ENCODE measurements at regions not wholly inside any gene's neighbourhood (a gene's known extent, or its start where the extent isn't known, plus 50 kb on each side); places are given as distances from the start of the nearest gene placed in this dataset.
A peak's percentile ranks its signal among the peaks of the same experiment; 100 is the strongest.

DNA sequence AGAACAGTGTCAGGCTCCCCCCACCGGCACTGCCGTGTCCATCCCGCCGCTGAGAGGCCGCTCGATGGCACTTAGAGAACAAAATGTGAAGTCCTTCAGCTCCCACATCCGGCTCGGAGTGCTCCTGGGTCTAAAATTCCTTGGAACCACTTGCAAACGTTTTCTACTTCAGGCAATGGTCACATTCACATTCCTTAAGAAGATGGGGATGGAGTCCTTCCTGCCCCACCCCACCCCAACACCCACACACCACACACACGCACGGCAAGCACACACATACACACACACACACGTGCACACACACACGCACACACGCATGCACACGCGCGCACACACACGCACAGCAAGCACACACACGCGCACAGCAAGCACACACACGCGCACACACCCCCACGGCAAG lies 83.4 kb downstream of the SOX1 start:
- Histone ChIP-seq H3K36me3 (no peaks in the 10 kb centered on the region), H3K4me3 (no peak overlapping the region), H3K9me3 (no peaks in the 10 kb centered on the region), H3K4me1 (no peaks in the 10 kb centered on the region), H3K27me3 (ENCODE audit: low read depth) (no peaks in the 10 kb centered on the region), H3K27ac (no peak overlapping the region)
- peak; percentile 90 for ATAC-seq
- peak; percentile 78 for DNase-seq
- intact Hi-C loops (cut with DNase I): no loop called here
- TF ChIP-seq, protein P1, sequence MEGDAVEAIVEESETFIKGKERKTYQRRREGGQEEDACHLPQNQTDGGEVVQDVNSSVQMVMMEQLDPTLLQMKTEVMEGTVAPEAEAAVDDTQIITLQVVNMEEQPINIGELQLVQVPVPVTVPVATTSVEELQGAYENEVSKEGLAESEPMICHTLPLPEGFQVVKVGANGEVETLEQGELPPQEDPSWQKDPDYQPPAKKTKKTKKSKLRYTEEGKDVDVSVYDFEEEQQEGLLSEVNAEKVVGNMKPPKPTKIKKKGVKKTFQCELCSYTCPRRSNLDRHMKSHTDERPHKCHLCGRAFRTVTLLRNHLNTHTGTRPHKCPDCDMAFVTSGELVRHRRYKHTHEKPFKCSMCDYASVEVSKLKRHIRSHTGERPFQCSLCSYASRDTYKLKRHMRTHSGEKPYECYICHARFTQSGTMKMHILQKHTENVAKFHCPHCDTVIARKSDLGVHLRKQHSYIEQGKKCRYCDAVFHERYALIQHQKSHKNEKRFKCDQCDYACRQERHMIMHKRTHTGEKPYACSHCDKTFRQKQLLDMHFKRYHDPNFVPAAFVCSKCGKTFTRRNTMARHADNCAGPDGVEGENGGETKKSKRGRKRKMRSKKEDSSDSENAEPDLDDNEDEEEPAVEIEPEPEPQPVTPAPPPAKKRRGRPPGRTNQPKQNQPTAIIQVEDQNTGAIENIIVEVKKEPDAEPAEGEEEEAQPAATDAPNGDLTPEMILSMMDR (IDR thresholded peaks at IDR 0.05): no peak

- Histone ChIP-seq H3K27me3 (ENCODE audit: low read depth) (no peaks in the 10 kb centered on the region), H3K4me1 (no peaks in the 10 kb centered on the region), H3K36me3 (no peaks in the 10 kb centered on the region), H3K4me3 (no peak overlapping the region), H3K9me3 (no peaks in the 10 kb centered on the region), H3K27ac (no peak overlapping the region)
- TF ChIP-seq, protein P1 (IDR thresholded peaks at IDR 0.05): no peak
- intact Hi-C loops (cut with DNase I): no loop called here
- DNase-seq: no peak
- ATAC-seq: no peak
Measured at GRCh38 chr13:112152846-112153245, 85.9 kb downstream of the SOX1 start.

DNA sequence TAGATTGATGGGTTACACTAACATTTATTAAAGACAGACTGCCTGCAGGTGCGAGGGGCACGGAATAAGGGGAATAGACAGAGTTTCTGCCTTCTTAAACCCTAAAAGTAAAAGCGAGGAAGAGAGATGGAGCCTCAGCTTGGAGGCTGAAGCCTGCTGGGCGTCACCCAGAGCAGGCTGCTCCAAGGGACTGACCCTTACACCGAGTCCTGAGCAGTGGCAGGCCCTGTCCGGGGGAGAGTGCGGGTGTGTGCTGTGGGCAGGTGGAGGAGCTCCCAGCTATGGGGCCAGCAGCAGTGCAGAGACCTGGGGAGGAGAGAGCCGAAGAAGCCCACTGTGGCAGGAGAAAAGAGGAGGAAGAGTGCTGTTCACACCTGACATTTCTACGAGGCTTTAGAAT lies 86.4 kb downstream of the SOX1 start:
- TF ChIP-seq, protein P1 (IDR thresholded peaks at IDR 0.05): no peak
- no peaks in the 10 kb centered on the region for H3K27me3 ChIP-seq (ENCODE audit: low read depth)
- H3K9me3 ChIP-seq: no peaks in the 10 kb centered on the region
- no peaks in the 10 kb centered on the region for H3K36me3 ChIP-seq
- intact Hi-C loops (cut with DNase I): no loop called here
- DNase-seq (no peak), ATAC-seq (peak in 1 of 2 donors; percentile 18)
- no peak overlapping the region for H3K27ac ChIP-seq
- no peaks in the 10 kb centered on the region for H3K4me1 ChIP-seq
- H3K4me3 ChIP-seq: no peak overlapping the region

GRCh38 chr13:112153846-112154245 lies 86.9 kb downstream of the SOX1 start:
- TF ChIP-seq, protein P1 (IDR thresholded peaks at IDR 0.05): no peak
- no peak overlapping the region for H3K27ac ChIP-seq
- no peak overlapping the region for H3K4me3 ChIP-seq
- ATAC-seq (no peak), DNase-seq (no peak)
- H3K9me3 ChIP-seq: no peaks in the 10 kb centered on the region
- H3K4me1 ChIP-seq: no peaks in the 10 kb centered on the region
- H3K27me3 ChIP-seq (ENCODE audit: low read depth): peaks cover 1% of the 10 kb centered on the region
- H3K36me3 ChIP-seq: no peaks in the 10 kb centered on the region
- intact Hi-C loops (cut with DNase I): no loop called here

DNA sequence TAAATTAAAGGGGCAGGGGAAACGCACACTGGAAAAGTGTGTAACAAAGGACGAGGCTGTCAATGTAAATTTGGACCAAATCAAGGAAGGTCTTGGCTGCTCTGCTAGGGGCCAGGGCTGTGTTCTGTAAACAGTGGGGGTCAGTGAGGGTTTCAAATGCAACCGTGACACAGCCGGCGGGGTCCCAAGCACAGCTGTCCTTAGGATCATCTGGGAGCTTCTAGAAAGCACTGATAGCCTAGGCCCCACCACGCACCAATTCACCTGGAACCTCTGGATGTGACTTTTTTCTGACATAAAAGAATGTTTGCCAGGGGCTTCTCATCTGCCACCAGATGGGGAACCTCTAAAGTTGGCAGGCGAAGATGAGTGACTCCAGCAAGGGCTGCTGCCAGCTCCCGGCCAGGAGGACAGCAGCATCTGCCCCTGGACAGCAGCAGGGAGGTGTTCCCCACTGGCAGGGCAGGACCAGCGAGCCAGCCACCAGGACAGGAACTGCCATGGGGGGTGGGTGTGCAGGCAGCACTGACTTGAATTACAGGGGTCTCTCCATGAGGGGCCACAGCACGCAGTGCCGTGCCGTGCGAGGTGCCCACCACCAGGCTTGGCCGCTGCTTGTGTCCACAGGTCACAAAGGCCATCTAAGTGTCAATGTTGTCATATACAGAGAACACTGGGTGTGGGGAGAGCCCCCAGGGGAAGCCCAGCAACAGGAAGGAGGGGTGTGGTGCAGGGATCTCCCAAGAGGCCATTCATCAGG lies 87.5 kb downstream of the SOX1 start:
- DNase-seq: no peak
- TF ChIP-seq, protein P1 (IDR thresholded peaks at IDR 0.05): no peak
- H3K36me3 ChIP-seq: no peaks in the 10 kb centered on the region
- H3K27me3 ChIP-seq (ENCODE audit: low read depth): peaks cover 5% of the 10 kb centered on the region
- intact Hi-C loops (cut with DNase I): no loop called here
- no peak for ATAC-seq
- no peak overlapping the region for H3K27ac ChIP-seq
- no peak overlapping the region for H3K4me3 ChIP-seq
- no peaks in the 10 kb centered on the region for H3K4me1 ChIP-seq
- no peaks in the 10 kb centered on the region for H3K9me3 ChIP-seq
